Stimulated activated CD4-positive, alpha-beta T cell treated with anti-CD3 and anti-CD28 coated beads, Interleukin-12 subunit alpha, Interleukin-12 subunit beta, amount 100 ng/mL, for 48 hours (primary cell): ENCODE measurements at regions not wholly inside any gene's neighbourhood (a gene's known extent, or its start where the extent isn't known, plus 50 kb on each side); places are given as distances from the start of the nearest gene placed in this dataset.

Experiments
- DNase-seq, 3 donors: peaks; one replicate each; pipeline ENCODE4 v3.0.0-alpha.2; 2020; ENCODE audit warnings: low read depth in 2 of 3, low spot score in 1 of 3

DNA sequence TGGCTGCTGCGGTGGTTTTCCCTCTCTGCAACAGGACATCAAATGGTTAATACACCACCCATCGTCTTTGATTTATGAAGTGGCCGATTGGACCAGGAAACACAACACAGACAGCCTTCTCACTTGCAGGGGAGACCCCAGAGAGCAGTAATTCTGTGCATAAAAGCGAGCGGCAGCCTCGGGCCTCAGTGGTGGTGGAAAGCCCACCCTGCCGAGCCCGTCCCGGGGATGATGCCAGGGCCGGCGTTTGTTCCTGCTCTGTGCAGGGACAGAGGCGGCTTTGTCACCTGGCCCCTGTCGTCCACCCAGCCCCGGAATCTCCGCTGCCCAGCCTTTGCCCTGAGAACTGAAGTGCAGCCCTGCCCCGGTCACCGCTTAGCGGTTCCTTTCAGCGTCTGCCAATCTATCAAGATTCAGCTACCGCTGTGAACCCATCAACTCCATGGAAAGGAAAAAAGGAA is 184.4 kb downstream of the TSHZ3 start:
- DNase-seq, result no peak

DNA sequence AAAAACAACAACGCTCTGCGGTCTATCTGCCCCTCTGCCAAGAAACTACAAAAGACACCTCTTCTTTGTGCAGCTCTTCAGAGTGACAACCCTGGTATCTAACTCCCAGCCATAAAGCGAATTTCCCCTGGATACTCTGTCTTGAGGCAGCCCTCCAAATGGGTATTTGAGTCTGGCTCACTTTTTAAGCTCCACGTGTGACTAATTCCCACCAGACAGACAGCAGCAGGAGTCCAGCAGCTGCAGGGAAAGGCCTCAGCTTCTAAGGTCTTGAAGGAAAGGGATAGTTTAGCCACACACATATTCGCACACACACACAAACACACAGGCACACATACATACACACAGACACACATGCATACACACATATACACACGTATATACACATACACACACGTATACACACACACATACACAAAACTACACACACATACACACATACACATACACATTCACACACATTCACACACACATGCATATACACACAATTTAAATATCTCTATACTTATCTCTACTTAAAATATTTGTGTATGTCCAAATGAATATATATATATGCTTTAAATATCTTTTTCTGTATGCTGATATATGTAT is 188.8 kb downstream of the TSHZ3 start:
- no peak for DNase-seq

DNA sequence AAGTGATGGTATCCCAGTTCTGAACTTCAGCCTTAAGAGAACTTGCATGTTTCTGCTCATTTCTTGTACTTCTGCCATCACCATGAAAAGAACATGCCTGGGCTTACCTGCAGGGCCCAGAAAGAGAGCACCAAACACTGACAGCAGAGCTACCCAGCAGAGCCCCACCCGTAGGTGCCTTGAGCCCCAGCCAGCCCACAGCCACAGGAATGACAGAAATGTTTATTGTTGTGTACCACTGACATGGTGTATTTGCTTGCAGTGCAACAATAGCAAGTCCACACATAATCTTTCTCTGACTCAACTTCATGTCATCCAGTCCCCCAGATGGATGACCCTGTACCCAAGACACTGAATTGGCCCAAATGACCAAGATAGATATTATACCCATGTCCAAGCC is 195.2 kb downstream of the TSHZ3 start:
- DNase-seq, result no peak

DNA sequence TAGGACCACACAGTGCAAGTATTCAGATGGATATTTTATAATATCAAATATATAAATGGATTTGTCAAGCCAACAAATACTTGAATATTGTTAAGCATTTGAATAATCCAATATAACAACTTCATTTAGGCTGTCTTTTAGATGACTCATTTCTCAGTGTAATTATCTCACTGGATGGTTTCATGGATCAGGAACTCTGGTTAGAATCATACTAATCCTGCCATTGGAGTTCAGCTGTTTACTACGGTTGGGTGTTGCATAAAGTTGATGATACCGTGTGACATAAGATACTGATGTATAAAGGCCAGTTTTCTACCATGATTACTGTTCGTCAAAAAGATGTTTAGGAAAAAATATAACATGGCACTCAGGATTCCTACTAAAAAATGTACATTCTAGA is 196.3 kb downstream of the TSHZ3 start:
- DNase-seq, result no peak

GRCh38 chr19:31149441-31149941 is 199.7 kb downstream of the TSHZ3 start:
- DNase-seq, result no peak

- no peak for DNase-seq
Measured at GRCh38 chr19:31148671-31149070, 200.6 kb downstream of the TSHZ3 start.

DNA sequence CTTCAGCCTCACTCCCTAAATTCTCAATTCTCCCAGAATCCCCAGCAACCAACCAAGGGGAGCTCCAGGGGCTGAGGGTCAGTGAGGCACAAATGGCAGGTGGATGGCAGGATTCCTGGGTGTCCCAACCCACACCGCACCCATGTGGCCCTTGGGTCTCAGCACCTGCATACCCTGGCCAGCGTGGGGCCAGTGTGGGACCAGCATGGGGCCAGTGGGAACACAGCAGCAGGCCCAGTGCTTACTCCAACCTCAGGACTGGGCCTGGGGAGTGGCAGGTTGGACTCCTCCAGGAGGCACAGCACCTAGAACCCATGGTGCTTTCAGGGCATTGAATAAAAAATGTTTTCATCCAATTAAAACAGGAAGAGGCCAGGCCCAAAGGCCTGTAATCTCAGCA is 202.0 kb downstream of the TSHZ3 start:
- no peak for DNase-seq

DNA sequence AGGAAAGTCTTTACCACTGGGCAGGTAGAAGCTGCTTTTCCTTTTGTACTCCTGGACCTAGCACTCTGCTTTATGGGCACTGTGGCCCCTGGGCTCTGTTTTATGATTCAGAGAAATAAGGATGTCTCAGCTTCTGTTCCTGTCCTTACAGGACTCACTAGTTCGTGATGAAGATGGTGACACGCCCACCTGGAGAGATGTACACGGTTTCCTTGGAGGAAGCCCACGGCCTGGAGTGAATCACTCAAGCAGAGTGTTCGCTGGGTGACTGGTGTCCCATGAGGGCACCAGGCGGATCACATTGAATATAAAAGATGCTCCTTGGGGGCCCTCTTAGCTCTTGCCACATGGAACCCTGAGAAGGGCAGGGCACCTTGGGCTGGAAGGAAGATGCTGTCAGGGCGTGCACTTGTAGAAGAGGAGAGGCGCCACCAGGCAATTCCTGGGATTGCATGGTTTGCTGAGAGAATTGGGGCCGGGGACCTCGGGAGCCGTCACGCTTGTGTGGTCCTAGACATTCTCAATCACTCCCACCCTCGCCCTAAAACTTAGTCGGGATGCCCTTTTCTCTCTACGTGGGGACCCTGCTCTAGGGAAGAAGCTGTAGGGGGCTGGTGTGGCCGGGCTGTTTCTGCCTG is 202.6 kb downstream of the TSHZ3 start:
- DNase-seq, result no peak

DNA sequence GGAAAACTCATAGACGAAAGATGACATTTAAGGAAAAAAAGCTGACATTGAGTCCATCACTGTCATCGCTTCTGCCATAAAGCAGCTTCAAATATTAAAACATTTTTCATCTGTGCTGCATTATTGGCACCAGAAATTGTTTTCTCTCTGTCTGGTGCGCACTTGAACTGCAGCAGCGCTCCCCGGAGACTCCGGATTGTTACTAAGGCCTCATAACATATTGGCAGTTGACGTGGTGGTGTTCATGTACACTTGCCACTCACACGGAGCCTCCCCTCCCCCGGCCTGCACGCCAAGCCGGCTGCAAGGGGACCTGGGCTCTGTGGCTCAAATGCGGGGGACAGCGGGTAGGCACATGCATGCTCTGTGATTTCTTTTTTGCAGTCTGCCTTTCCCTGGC is 203.2 kb downstream of the TSHZ3 start:
- no peak for DNase-seq

- no peak for DNase-seq
Measured at GRCh38 chr19:31145007-31145406, 204.2 kb downstream of the TSHZ3 start.

GRCh38 chr19:31144075-31144870 is 205.0 kb downstream of the TSHZ3 start:
- DNase-seq, result no peak

DNA sequence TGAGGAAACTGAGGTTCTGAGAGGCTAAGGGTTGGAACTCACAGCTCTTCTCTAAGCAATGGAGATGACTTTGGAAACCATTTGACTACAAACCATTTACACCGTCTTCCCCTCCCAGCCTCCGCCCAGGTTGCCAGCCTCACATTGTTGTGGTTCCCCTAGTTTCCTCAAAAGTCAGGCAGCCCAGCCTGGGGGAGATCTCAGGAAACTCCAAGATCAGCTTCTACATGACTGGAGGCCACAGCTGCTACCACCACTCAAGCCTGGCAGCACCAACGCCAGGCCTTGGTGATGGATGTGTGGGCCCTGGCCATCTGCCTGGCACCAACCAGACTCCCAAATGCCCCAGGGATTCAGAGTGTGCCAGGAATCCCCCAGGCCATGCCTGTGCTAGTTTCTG is 207.9 kb downstream of the TSHZ3 start:
- DNase-seq, result no peak

DNA sequence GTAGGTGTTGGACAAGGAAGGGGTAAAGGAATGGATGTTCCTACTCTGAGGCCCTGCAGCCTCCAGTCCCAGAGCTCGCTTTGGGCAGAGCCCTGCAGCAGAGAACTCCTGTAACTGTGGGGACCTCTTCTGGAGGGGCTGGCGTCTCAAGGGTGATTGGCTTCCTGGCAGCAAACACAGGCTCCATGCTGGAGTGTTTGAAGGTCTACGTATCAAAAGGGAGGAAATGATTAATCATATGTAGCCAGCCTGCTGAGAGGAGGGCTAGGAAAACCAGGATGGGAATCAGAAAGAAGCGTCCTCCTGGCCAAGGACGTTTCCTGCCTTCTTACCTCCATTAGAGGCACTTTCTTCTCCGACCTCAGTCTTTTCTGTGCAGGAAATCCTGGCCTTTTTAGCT is 208.5 kb downstream of the TSHZ3 start:
- no peak for DNase-seq

DNA sequence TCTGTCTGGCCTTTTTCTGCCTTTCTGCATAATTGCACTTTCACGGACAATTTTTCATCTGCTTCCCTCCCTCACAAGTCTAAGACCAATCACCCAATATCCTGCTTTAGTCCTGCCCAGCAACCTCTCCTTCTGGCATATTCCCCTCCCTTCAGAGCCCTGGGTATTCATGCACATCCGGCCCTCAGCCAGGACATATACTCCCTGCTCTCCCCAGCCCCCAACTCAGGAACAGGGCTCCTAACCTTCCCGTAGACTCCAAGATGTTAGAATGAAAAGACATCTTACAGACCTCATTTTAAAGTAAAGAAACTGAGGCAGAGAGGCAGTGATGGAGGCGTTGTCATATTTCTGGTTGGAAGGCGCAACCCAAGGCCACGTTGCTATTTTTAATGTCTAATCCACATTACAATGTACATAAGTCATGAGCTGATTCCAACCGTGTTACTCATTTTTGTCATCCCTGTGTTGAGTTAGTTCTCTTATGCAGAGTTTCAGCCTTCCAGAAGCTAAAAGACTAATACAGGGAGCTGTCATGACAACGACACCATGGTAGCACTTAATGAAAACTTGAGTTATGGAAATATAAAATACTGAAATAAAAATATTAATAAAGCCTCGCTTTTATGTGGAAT is 209.2 kb downstream of the TSHZ3 start:
- DNase-seq, result no peak

DNA sequence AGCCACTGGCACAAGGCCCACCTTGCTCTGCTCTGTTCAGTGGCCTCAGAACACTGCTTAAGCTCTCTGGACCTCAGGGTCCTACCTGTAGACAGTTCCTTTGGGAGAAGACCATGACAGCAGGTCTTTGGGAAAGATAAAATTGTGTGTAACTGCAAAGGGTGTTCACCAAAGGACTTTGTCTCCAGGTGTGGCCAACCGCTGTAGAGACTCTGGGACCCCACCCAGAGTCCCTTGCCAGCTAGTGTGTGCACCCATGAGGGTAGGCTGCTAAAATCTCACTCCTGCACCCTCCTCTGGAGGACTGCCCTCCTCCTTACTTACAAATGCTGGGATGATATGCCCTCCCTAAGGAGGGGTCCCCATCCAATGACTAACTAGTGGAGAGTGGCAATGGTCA is 211.2 kb downstream of the TSHZ3 start:
- no peak for DNase-seq

DNA sequence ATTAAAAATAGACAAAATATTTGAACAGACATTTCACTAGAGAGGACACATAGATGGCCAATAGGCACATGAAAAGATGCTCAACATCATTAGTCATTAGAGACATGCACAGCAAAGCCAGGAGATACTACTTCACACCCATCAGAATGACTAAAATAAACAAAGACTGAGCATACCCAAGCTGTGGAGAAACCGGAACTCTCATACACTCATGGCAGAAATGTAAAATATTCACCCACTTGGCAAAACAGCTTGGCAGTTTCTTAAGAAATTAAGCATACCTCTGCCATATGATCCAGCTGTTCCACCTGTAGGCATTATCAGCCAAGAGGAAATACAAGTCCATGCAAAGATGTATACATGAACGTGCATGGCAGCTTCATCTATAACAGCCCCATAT is 213.4 kb downstream of the TSHZ3 start:
- no peak for DNase-seq

DNA sequence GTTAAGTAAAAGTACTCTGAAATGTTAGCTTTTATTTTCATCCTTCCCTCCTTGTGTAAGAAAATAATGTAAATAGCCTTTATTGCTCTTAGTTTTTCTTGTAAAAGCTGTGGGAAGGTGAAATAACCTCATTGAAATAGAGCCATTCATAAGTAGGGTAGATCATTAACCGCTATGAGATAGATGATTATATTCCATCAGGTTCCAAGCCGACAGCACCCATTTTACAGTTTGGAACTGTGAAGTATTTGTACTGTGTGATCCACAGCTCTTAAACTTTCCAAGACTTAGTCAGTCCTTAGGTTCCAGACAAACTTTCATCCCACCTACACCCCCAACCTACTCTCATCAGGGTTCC is 216.5 kb downstream of the TSHZ3 start:
- no peak for DNase-seq

GRCh38 chr19:31128291-31128690 is 220.9 kb downstream of the TSHZ3 start:
- no peak for DNase-seq

GRCh38 chr19:31127134-31127967 is 221.9 kb downstream of the TSHZ3 start:
- DNase-seq, result no peak

- DNase-seq, result no peak
Measured at GRCh38 chr19:31126236-31126635, 223.0 kb downstream of the TSHZ3 start.

DNA sequence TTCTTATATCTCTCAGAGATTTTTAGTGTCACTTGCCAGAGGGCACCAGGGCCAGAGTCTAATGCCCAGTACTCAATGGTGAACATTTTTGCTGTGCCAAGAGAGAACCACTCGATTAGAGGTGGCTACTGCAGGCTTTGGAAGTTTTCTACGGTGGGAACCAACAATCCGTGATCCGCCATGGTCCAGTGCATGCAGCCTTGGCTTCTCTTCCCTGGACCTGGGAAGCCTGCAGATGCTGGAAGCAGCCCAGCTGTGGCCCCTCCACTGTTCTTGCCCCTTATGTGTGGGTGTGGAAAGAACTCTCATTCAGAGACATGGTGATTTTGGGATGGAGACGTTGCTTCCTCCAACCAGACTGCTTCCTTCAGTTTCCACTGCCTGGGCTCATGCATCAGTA is 224.2 kb downstream of the TSHZ3 start:
- DNase-seq, result no peak
